HG03378 (cell line): ENCODE measurements at regions not wholly inside any gene's neighbourhood (a gene's known extent, or its start where the extent isn't known, plus 50 kb on each side); places are given as distances from the start of the nearest gene placed in this dataset.
"Not testable (repeated sequence)": the region's sequence is repeated elsewhere in the genome, so short reads cannot be mapped to it uniquely, and the experiment has no call there.

ENCODE experiments used
- ATAC-seq: cut with Tn5 transposase; IDR thresholded peaks from one replicate; pipeline ENCODE4 v1.9.1; 2021; ENCODE audit warnings: mild to moderate bottlenecking, moderate library complexity; ENCODE audit not compliant: unreplicated experiment

GRCh38 chr9:115443890-115444289 lies 325.9 kb upstream of the TNC start:
- ATAC-seq: no peak

- ATAC-seq: no peak
Measured at GRCh38 chr9:115444959-115445358, 327.0 kb upstream of the TNC start.

GRCh38 chr9:115445655-115446054 lies 327.7 kb upstream of the TNC start:
- ATAC-seq: no peak

GRCh38 chr9:115456515-115456914 lies 338.6 kb upstream of the TNC start:
- ATAC-seq: no peak

- ATAC-seq: no peak
Measured at GRCh38 chr9:115461280-115461679, 343.3 kb upstream of the TNC start.

GRCh38 chr9:115462623-115463022 lies 344.7 kb upstream of the TNC start:
- no peak for ATAC-seq

GRCh38 chr9:115466756-115467155 lies 348.8 kb upstream of the TNC start:
- no peak for ATAC-seq

GRCh38 chr9:115469841-115470240 lies 351.9 kb upstream of the TNC start:
- no peak for ATAC-seq

GRCh38 chr9:115473032-115473431 lies 355.1 kb upstream of the TNC start:
- ATAC-seq: not testable (repeated sequence)

GRCh38 chr9:115481769-115482168 lies 363.8 kb upstream of the TNC start:
- no peak for ATAC-seq

GRCh38 chr9:115482747-115483146 lies 364.8 kb upstream of the TNC start:
- ATAC-seq: no peak

- ATAC-seq: no peak
Measured at GRCh38 chr9:115492869-115493268, 374.9 kb upstream of the TNC start.

- ATAC-seq: no peak
Measured at GRCh38 chr9:115494393-115494792, 376.4 kb upstream of the TNC start.

GRCh38 chr9:115495052-115495635 lies 377.2 kb upstream of the TNC start:
- ATAC-seq: no peak

GRCh38 chr9:115495836-115496235 lies 377.9 kb upstream of the TNC start:
- ATAC-seq: no peak

- no peak for ATAC-seq
Measured at GRCh38 chr9:115498303-115498702, 380.3 kb upstream of the TNC start.

- ATAC-seq: no peak
Measured at GRCh38 chr9:115507148-115507547, 389.2 kb upstream of the TNC start.

GRCh38 chr9:115513148-115513547 lies 395.2 kb upstream of the TNC start:
- ATAC-seq: no peak

GRCh38 chr9:115514454-115514853 lies 396.5 kb upstream of the TNC start:
- ATAC-seq: no peak

GRCh38 chr9:115517335-115518075 lies 399.5 kb upstream of the TNC start:
- ATAC-seq: no peak

- no peak for ATAC-seq
Measured at GRCh38 chr9:115520646-115521045, 402.7 kb upstream of the TNC start.

- no peak for ATAC-seq
Measured at GRCh38 chr9:115522912-115523311, 405.0 kb upstream of the TNC start.
